ENCODE measurements at regions not wholly inside any gene's neighbourhood (a gene's known extent, or its start where the extent isn't known, plus 50 kb on each side); places are given as distances from the start of the nearest gene placed in this dataset.

DNA sequence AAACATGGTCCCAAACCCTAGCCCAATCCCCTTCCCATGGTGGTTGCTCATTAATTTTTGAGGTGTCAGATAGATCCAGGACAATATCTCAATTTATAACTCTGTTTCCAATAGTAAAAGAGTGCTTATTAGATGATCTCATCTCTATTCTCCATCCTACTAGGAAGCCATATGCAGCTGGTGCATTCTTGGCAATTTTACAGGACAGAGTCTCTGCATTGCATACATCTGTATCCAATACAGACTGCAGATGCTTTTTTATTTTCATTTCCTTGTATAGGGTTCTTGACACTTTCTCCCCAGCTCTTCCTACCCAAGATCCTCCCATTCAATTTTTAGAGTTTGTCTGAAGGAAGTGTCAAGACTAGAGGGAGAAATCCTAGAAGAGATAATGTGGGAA lies 194.8 kb upstream of the DPH6 start:
- H3K36me3 ChIP-seq (ENCODE audit: insufficient read depth, low read length), result no peaks in the 10 kb centered on the region
- H3K27ac ChIP-seq (ENCODE audit: low read length), result no peak overlapping the region
- no peaks in the 10 kb centered on the region for H4K20me1 ChIP-seq (ENCODE audit: insufficient read depth)
- peaks cover 6% of the 10 kb centered on the region for H3K9me3 ChIP-seq (ENCODE audit: low read length)
- H3F3A ChIP-seq (ENCODE audit: insufficient read depth, low read length, poor library complexity, severe bottlenecking), result no peaks in the 10 kb centered on the region
- H3K4me2 ChIP-seq (ENCODE audit: low read length), result no peak overlapping the region
- TF ChIP-seq RAD21 (conservative IDR thresholded peaks at IDR 0.05) (no peak), EP300 (conservative IDR thresholded peaks at IDR 0.05; ENCODE audit: poor library complexity, severe bottlenecking) (no peak), POLR2AphosphoS5 (IDR thresholded peaks at IDR 0.05) (no peak), TAF1 (IDR thresholded peaks at IDR 0.05; ENCODE audit: low read depth) (no peak), SMC3 (conservative IDR thresholded peaks at IDR 0.05; ENCODE audit: poor library complexity) (no peak), EZH2 (IDR thresholded peaks at IDR 0.05; ENCODE audit: borderline replicate concordance, insufficient read depth, low read length, poor library complexity, severe bottlenecking) (no peak), CTCF (IDR thresholded peaks at IDR 0.05; ENCODE audit: poor library complexity, severe bottlenecking) (no peak), REST (IDR thresholded peaks at IDR 0.05; ENCODE audit: borderline replicate concordance) (no peak)
- no peak overlapping the region for H2AFZ ChIP-seq (ENCODE audit: low read depth, low read length)
- H3K79me2 ChIP-seq (replicated peaks; ENCODE audit: insufficient read depth, low read length), result no peaks in the 10 kb centered on the region
- no peak overlapping the region for H3K4me3 ChIP-seq (ENCODE audit: low read length)
- H3K9ac ChIP-seq (ENCODE audit: low read length), result no peak overlapping the region
- no peaks in the 10 kb centered on the region for H3K9me2 ChIP-seq (ENCODE audit: insufficient read depth, low read length)
- no peaks in the 10 kb centered on the region for H3K27me3 ChIP-seq (ENCODE audit: insufficient read depth, low read depth, low read length)

DNA sequence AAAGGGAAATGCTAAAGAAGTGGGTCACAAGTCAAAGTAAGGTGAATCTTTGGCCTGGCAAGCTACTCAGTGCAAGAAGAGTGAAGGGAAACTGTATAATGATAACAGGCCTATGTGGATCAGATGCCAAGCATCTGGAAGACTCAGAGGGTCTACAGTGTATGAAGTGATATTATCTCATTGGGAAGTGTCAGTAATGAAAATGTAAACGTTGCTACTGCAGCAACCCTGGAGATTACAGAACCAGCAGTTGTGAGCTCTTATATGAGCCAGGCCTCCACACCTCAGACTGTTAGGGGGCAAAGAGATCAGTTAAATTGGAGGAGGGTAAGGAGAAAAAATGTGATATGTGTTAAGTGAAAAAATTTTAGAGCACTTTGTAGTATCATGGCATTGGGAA lies 195.4 kb upstream of the DPH6 start:
- H3K9ac ChIP-seq (ENCODE audit: low read length), result no peak overlapping the region
- no peak overlapping the region for H3K4me3 ChIP-seq (ENCODE audit: low read length)
- TF ChIP-seq EZH2 (IDR thresholded peaks at IDR 0.05; ENCODE audit: borderline replicate concordance, insufficient read depth, low read length, poor library complexity, severe bottlenecking) (no peak), CTCF (IDR thresholded peaks at IDR 0.05; ENCODE audit: poor library complexity, severe bottlenecking) (no peak), MXI1 (conservative IDR thresholded peaks at IDR 0.05; ENCODE audit: poor library complexity, severe bottlenecking) (no peak), REST (IDR thresholded peaks at IDR 0.05; ENCODE audit: borderline replicate concordance) (no peak), SMC3 (conservative IDR thresholded peaks at IDR 0.05; ENCODE audit: poor library complexity) (no peak), EP300 (conservative IDR thresholded peaks at IDR 0.05; ENCODE audit: poor library complexity, severe bottlenecking) (no peak), TAF1 (IDR thresholded peaks at IDR 0.05; ENCODE audit: low read depth) (no peak), POLR2AphosphoS5 (IDR thresholded peaks at IDR 0.05) (no peak), RAD21 (conservative IDR thresholded peaks at IDR 0.05) (no peak)
- H3K9me3 ChIP-seq (ENCODE audit: low read length), result peaks cover 6% of the 10 kb centered on the region
- H2AFZ ChIP-seq (ENCODE audit: low read depth, low read length), result no peak overlapping the region
- no peaks in the 10 kb centered on the region for H3K36me3 ChIP-seq (ENCODE audit: insufficient read depth, low read length)
- H3K27me3 ChIP-seq (ENCODE audit: insufficient read depth, low read depth, low read length), result no peaks in the 10 kb centered on the region
- no peaks in the 10 kb centered on the region for H3F3A ChIP-seq (ENCODE audit: insufficient read depth, low read length, poor library complexity, severe bottlenecking)
- no peak overlapping the region for H3K27ac ChIP-seq (ENCODE audit: low read length)
- no peaks in the 10 kb centered on the region for H3K79me2 ChIP-seq (replicated peaks; ENCODE audit: insufficient read depth, low read length)
- no peaks in the 10 kb centered on the region for H3K9me2 ChIP-seq (ENCODE audit: insufficient read depth, low read length)
- H3K4me2 ChIP-seq (ENCODE audit: low read length), result no peak overlapping the region
- H4K20me1 ChIP-seq (ENCODE audit: insufficient read depth), result no peaks in the 10 kb centered on the region

Measured in neural cell (in vitro differentiated cells).